ENCODE measurements at regions not wholly inside any gene's neighbourhood (a gene's known extent, or its start where the extent isn't known, plus 50 kb on each side); places are given as distances from the start of the nearest gene placed in this dataset.
A peak's percentile ranks its signal among the peaks of the same experiment; 100 is the strongest.

- DNase-seq: no peak
Measured at GRCh38 chr20:39150501-39150900, 188.4 kb downstream of the DHX35 start.

DNA sequence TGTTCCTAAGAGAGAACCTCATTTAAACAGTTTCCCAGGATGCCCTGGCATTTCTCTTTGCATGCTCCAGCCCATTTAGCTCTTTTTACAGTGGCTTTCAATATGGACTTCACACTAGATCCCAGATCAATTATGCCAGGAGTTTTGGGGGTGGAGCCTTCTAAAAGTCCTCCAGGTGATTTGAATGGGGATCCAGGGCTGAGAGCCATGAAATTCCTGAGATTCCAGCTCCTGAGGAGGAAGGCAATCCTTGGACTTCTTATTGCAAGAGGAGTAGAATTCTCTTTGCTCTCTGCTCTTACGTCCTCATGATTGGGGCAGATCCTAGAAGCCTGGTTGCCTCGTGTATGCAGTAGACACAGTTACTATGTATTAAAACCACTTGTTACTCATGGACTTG is 184.2 kb downstream of the DHX35 start:
- DNase-seq: no peak

- DNase-seq: no peak
Measured at GRCh38 chr20:39145921-39146320, 183.8 kb downstream of the DHX35 start.

DNA sequence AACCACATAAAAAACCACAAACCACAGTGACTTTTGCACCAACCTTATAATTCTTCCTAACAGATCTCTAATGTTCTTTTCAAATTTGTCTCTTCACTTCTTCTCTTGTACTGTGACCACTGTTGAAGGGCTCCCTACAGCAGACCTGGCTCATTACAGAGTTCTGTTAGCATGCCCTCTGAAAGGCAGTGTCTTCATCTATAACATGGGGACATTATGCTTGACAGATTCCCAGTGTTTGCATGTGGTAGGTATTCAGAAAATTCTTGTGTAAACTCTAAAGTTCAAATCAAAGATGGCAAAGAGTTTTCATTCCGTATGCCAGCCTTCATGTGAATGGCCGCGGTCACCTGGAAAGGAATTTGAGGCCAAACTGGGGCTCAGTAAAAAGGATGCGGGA is 182.6 kb downstream of the DHX35 start:
- DNase-seq: no peak

DNA sequence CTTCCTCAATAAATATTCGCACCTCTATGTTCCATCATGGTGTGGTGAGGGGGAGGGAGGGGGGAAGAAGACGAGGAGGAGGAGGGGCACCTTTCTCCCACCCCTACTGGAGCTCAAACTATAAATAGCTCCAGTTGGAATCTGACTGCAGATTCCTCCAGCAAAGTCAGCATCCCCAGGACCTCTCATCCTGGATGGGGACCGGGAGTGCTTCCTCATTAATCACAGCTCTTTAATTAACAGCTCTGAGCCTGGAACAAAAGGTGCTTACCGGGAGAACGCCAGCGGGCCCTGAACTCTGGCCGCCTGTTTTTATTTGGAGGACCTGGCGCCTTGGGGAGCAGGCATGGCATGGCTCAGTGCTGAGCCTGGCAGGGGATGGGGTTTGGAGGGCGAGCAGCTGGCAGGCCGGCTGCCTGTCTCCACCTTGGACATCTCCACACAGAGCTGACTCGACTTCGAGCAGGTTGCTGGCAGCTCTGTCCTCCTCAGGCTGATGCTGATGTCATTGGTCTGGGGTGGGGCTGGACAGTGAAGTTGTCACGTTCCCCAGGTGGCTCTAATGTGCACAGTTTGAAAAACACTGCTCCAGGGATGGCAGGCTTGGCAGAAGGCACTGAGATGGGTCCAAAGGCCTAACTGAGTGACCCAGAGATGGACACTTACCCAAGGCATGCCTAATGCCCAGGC is 180.4 kb downstream of the DHX35 start:
- no peak for DNase-seq

- DNase-seq: no peak
Measured at GRCh38 chr20:39137299-39137698, 175.2 kb downstream of the DHX35 start.

GRCh38 chr20:39136798-39137197 is 174.7 kb downstream of the DHX35 start:
- no peak for DNase-seq

- no peak for DNase-seq
Measured at GRCh38 chr20:39135885-39136544, 173.9 kb downstream of the DHX35 start.

GRCh38 chr20:39133201-39133600 is 171.1 kb downstream of the DHX35 start:
- DNase-seq: no peak

DNA sequence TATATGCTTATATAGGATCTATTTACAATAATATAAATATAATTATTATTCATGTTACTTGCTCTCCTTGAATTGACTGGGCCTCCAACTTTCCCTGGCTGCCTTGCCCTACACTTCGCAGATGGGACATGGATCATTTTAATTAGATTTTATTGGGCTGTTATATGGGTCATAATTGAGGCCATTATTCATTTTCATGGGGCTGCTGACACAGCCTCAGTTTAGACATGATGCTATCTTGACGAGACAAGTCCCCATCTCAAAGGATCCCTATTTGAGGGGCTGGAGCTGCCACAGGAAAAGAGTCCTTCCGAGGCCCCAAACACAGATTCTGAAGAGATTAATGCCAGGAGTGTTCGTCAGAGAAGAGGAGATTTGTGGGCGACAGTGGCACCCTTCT is 170.4 kb downstream of the DHX35 start:
- DNase-seq: no peak

DNA sequence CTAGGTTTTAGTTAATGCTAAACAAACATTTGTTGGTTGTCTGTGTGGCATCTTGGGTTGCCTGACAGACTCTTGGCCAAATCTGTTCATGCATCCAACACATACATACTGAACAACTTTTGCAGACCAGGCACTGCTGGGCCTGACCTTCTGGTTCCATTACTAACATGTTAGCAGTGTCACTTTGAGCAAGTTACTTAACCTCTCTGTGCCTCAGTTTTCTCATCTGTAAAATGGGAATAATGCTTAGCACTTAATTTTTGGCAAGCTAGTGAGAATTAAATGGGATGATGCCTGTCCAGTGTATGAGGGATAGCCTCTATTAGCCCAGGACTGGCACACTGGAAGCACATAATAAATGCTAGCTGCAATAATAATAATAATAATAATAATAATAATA is 169.9 kb downstream of the DHX35 start:
- DNase-seq: no peak

DNA sequence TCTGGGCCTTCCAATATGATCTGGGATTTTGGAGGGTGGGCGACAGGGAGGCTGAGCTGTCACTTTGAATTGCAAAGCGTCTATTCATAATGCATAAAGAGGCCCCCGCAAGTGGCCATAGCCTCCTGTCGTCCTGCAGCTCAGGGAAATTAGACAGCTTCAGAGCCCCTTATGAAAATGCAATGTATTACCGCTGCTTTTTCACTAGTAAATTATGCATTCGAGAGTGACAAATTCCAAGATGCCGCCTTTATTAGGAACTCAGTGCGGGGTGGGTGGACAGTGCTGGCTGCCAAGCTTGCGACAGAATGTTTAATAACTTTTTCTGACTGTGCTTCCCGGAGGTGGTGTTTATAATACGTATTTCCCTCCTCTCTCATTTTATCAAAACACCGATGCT is 168.5 kb downstream of the DHX35 start:
- no peak for DNase-seq

- no peak for DNase-seq
Measured at GRCh38 chr20:39129523-39129922, 167.4 kb downstream of the DHX35 start.

DNA sequence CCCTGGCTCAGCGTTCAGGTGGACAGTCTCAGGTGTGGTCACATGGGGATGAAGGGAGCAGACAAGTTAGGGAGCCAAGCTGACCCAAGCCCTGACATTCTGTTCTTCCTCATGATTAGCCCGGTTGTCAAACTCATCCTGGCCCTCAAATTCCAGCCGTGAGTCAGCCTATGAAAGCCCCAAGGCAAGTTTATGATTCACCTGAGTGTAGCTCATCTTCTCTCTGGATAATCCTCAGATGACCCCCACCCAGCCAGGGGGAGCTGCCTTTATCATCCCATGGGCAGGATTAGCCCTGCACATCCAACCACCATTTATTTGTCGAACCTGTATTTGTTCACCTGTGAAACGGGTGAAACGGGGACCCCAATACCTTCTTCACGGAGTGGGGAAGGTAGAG is 161.9 kb downstream of the DHX35 start:
- DNase-seq: no peak

DNA sequence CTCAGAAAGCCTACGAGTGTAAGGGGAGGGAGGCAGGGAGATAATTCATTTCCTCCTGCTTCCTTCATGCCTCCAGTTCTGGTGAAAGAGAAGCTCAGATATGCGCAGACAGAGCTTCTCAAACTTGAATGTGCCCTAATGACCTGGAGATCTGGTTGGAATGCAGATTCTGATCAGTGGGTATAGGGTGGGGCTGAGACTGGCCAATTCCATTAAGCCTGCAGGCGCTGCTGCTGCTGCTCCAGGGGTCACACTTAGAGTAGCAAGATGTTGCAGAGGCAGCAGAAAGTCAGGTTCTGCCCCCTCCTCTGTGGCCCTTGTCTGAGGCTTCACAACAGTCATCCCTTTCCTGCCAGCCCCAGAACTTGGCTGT is 161.0 kb downstream of the DHX35 start:
- DNase-seq: no peak

DNA sequence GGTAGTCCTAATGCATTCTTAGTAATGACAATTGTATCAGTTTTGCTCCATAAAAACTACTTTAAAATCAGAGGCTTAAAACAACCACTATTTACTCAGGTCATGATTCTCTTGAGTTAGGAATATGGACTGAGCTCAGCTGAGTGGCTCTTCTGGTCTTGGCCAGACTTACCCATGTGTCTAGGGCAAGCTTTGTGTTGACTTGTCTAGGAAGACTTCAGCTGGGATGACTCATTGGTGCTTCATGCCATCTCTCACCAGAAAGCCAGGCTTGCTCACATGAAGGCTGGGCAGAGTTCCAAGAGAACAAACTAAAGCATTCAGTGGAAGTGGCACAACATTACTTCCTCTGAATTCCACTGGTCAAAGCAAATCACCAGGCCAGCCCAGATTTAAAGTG is 155.3 kb downstream of the DHX35 start:
- DNase-seq: no peak

DNA sequence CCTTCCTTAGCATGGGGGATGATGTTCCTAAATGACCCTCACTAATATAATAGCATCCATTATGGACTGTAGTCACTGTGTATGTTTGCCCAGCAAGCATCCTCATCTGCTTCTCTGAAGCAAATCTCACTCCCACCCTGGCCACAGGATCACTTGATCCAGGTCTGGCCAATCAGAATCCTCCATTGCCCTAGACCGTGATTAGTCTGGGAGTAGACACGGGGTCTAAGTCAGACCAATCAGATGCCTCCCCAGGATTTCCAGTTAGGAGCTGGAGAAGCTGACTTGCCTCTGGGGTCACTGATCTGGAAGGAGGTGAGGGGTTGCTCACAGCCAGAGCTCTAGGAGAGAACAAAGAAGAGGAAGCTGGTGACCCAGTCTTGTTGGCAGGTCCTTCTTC is 153.9 kb downstream of the DHX35 start:
- no peak for DNase-seq

- DNase-seq: peak; percentile 34
Measured at GRCh38 chr20:39112178-39112743, 150.1 kb downstream of the DHX35 start.

DNA sequence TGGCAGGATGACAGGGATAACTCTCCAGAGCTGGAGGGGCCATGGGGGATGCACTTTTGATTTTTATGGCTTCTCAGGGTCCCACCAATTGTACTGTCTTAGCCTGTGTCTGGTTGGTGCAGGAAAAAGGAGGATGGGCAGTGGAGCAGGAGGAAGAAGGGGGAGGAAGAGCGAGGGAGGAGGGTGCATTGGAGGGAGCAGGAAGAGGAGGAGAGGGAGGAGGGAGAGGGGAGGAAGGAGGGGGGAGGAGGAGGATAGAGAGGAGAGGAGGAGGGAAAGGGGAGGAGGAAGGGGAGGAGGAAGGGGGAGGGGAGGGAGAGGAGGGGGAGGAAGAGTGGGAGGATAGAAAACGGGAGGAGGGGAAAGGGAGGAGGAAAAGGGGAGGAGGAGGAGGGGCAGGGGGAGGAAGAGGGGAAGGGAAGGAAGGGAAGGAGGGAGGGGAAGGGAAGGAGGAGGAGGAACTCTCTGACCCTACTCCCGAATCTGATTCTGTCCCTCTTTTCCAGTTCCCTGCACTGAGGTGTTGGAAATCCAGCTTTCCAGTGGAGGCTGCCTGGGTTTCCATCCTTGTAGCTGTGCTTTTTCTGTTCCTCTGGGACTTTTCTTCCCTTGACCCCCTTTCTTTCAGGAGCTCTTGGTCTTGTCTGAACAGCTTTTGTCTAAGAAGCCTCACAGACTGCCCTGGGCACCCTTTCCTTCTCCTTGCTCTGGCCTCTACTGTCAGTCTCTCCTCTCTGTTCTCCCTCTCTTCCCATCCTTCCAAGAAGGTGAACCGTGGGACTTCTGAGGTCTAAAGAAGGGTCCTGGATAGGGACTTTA is 149.4 kb downstream of the DHX35 start:
- DNase-seq: no peak

DNA sequence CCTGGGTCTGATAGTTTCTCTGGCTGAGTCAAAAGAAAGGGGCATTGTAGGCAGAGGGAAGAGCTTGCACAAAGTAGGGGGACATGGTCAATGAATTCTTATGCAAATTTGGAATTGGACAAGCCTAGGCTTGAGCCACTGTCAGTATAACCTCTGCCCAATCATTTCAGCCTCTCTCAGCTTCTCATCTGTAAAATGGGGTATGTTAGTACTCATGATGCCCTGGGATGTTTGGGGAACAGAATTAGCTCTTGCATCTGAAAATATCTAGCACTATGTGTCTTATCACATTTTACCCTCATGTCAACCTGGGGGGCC is 148.6 kb downstream of the DHX35 start:
- DNase-seq: no peak

- DNase-seq: no peak
Measured at GRCh38 chr20:39109933-39110818, 148.0 kb downstream of the DHX35 start.

- no peak for DNase-seq
Measured at GRCh38 chr20:39108746-39109145, 146.6 kb downstream of the DHX35 start.

DNA sequence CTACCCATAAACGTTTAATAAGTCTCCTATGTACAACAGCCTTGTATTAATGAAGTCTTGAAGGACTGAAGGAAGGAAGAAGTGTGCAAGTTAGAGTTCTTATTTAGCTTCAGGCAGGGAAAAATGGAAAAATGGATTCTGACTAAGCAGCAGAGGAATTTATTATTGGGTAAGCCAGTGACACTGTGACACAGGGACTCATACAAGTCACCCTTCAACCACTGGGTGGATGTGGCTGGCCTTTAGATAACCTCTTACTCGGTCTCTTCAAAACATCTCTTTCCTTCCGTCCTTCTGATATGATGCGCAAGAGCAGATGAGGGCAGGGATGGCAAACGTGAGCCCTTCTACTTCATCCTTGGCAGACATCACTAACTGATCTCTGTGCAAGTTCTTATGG is 145.6 kb downstream of the DHX35 start:
- no peak for DNase-seq

Data from stimulated activated CD8-positive, alpha-beta memory T cell treated with anti-CD3 and anti-CD28 coated beads, Interleukin-4, amount 100 ng/mL, for 48 hours (primary cell).